HG02981 (cell line): ENCODE measurements at regions not wholly inside any gene's neighbourhood (a gene's known extent, or its start where the extent isn't known, plus 50 kb on each side); places are given as distances from the start of the nearest gene placed in this dataset.
A peak's percentile ranks its signal among the peaks of the same experiment; 100 is the strongest.
"Not testable (repeated sequence)": the region's sequence is repeated elsewhere in the genome, so short reads cannot be mapped to it uniquely, and the experiment has no call there.

Source experiments
- ATAC-seq: cut with Tn5 transposase; IDR thresholded peaks from one replicate; pipeline ENCODE4 v1.9.1; 2021; ENCODE audit warnings: mild to moderate bottlenecking, moderate library complexity; ENCODE audit not compliant: unreplicated experiment

- no peak for ATAC-seq
Observed at GRCh38 chr4:151559595-151559994, 150.6 kb downstream of the FHIP1A start.

- no peak for ATAC-seq
Observed at GRCh38 chr4:151561551-151562256, 152.7 kb downstream of the FHIP1A start.

GRCh38 chr4:151563194-151563593, 154.2 kb downstream of the FHIP1A start:
- ATAC-seq = no peak

- no peak for ATAC-seq
Observed at GRCh38 chr4:151564321-151564720, 155.3 kb downstream of the FHIP1A start.

- ATAC-seq = no peak
Observed at GRCh38 chr4:151565583-151565982, 156.6 kb downstream of the FHIP1A start.

- no peak for ATAC-seq
Observed at GRCh38 chr4:151566053-151566452, 157.1 kb downstream of the FHIP1A start.

GRCh38 chr4:151567056-151567455, 158.1 kb downstream of the FHIP1A start:
- ATAC-seq = peak; percentile 79

- no peak for ATAC-seq
Observed at GRCh38 chr4:151568966-151569365, 160.0 kb downstream of the FHIP1A start.

- no peak for ATAC-seq
Observed at GRCh38 chr4:151569650-151570049, 160.7 kb downstream of the FHIP1A start.

- no peak for ATAC-seq
Observed at GRCh38 chr4:151573474-151573873, 164.5 kb downstream of the FHIP1A start.

- ATAC-seq = no peak
Observed at GRCh38 chr4:151573945-151574344, 165.0 kb downstream of the FHIP1A start.

- no peak for ATAC-seq
Observed at GRCh38 chr4:151574968-151575367, 166.0 kb downstream of the FHIP1A start.

GRCh38 chr4:151575646-151576045, 166.7 kb downstream of the FHIP1A start:
- ATAC-seq = no peak

- ATAC-seq = no peak
Observed at GRCh38 chr4:151576627-151577026, 167.7 kb downstream of the FHIP1A start.

GRCh38 chr4:151581570-151581969, 172.6 kb downstream of the FHIP1A start:
- ATAC-seq = no peak

GRCh38 chr4:151582098-151582497, 173.1 kb downstream of the FHIP1A start:
- no peak for ATAC-seq

- ATAC-seq = no peak
Observed at GRCh38 chr4:151583157-151583914, 174.4 kb downstream of the FHIP1A start.

GRCh38 chr4:151584101-151584500, 175.1 kb downstream of the FHIP1A start:
- no peak for ATAC-seq

- not testable (repeated sequence) for ATAC-seq
Observed at GRCh38 chr4:151595629-151596028, 165.2 kb downstream of the GATB start.

- ATAC-seq = not testable (repeated sequence)
Observed at GRCh38 chr4:151597691-151598090, 163.1 kb downstream of the GATB start.

GRCh38 chr4:151599863-151600262, 160.9 kb downstream of the GATB start:
- ATAC-seq = no peak

GRCh38 chr4:151600432-151600831, 160.4 kb downstream of the GATB start:
- ATAC-seq = no peak
